ENCODE measurements at regions not wholly inside any gene's neighbourhood (a gene's known extent, or its start where the extent isn't known, plus 50 kb on each side); places are given as distances from the start of the nearest gene placed in this dataset.

DNA sequence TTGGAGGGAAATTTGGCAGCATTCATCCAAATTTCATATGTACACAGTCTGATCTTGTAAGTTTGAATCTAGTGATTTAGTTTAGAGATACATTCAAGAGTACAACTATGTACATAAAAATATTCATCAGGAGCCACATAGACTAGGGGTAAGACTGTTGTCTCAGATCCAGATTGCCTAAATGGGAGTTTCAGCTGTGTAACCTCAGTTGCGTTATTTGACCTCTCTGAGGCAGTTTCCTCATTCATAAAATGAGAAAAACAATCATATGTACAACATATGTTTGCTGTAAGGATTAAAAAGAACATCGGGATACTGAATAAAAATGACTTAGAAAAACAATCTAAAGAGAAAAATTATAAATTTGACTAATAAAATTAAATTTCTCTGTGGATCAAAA, 577.5 kb downstream of the RPL10L start:
- TF ChIP-seq POLR2AphosphoS5 (IDR thresholded peaks at IDR 0.05) (no peak), TAF1 (IDR thresholded peaks at IDR 0.05; ENCODE audit: low read depth) (no peak), MXI1 (conservative IDR thresholded peaks at IDR 0.05; ENCODE audit: poor library complexity, severe bottlenecking) (no peak), EP300 (conservative IDR thresholded peaks at IDR 0.05; ENCODE audit: poor library complexity, severe bottlenecking) (no peak), SMC3 (conservative IDR thresholded peaks at IDR 0.05; ENCODE audit: poor library complexity) (no peak), RAD21 (conservative IDR thresholded peaks at IDR 0.05) (no peak), EZH2 (IDR thresholded peaks at IDR 0.05; ENCODE audit: borderline replicate concordance, insufficient read depth, low read length, poor library complexity, severe bottlenecking) (no peak)
- TF ChIP-seq, protein P1, sequence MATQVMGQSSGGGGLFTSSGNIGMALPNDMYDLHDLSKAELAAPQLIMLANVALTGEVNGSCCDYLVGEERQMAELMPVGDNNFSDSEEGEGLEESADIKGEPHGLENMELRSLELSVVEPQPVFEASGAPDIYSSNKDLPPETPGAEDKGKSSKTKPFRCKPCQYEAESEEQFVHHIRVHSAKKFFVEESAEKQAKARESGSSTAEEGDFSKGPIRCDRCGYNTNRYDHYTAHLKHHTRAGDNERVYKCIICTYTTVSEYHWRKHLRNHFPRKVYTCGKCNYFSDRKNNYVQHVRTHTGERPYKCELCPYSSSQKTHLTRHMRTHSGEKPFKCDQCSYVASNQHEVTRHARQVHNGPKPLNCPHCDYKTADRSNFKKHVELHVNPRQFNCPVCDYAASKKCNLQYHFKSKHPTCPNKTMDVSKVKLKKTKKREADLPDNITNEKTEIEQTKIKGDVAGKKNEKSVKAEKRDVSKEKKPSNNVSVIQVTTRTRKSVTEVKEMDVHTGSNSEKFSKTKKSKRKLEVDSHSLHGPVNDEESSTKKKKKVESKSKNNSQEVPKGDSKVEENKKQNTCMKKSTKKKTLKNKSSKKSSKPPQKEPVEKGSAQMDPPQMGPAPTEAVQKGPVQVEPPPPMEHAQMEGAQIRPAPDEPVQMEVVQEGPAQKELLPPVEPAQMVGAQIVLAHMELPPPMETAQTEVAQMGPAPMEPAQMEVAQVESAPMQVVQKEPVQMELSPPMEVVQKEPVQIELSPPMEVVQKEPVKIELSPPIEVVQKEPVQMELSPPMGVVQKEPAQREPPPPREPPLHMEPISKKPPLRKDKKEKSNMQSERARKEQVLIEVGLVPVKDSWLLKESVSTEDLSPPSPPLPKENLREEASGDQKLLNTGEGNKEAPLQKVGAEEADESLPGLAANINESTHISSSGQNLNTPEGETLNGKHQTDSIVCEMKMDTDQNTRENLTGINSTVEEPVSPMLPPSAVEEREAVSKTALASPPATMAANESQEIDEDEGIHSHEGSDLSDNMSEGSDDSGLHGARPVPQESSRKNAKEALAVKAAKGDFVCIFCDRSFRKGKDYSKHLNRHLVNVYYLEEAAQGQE (IDR thresholded peaks at IDR 0.05; ENCODE audit: borderline replicate concordance) = no peak
- TF ChIP-seq, protein P2, sequence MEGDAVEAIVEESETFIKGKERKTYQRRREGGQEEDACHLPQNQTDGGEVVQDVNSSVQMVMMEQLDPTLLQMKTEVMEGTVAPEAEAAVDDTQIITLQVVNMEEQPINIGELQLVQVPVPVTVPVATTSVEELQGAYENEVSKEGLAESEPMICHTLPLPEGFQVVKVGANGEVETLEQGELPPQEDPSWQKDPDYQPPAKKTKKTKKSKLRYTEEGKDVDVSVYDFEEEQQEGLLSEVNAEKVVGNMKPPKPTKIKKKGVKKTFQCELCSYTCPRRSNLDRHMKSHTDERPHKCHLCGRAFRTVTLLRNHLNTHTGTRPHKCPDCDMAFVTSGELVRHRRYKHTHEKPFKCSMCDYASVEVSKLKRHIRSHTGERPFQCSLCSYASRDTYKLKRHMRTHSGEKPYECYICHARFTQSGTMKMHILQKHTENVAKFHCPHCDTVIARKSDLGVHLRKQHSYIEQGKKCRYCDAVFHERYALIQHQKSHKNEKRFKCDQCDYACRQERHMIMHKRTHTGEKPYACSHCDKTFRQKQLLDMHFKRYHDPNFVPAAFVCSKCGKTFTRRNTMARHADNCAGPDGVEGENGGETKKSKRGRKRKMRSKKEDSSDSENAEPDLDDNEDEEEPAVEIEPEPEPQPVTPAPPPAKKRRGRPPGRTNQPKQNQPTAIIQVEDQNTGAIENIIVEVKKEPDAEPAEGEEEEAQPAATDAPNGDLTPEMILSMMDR (IDR thresholded peaks at IDR 0.05; ENCODE audit: poor library complexity, severe bottlenecking) = no peak
- Histone ChIP-seq H2AFZ (ENCODE audit: low read depth, low read length) (no peak overlapping the region), H3K4me2 (ENCODE audit: low read length) (no peak overlapping the region), H3K9ac (ENCODE audit: low read length) (no peak overlapping the region), H3K79me2 (replicated peaks; ENCODE audit: insufficient read depth, low read length) (no peaks in the 10 kb centered on the region), H3K36me3 (ENCODE audit: insufficient read depth, low read length) (no peaks in the 10 kb centered on the region), H3K9me2 (ENCODE audit: insufficient read depth, low read length) (no peaks in the 10 kb centered on the region), H4K20me1 (ENCODE audit: insufficient read depth) (no peaks in the 10 kb centered on the region), H3K27me3 (ENCODE audit: insufficient read depth, low read depth, low read length) (no peaks in the 10 kb centered on the region), H3F3A (ENCODE audit: insufficient read depth, low read length, poor library complexity, severe bottlenecking) (no peaks in the 10 kb centered on the region), H3K27ac (ENCODE audit: low read length) (no peak overlapping the region), H3K4me3 (ENCODE audit: low read length) (no peak overlapping the region), H3K9me3 (ENCODE audit: low read length) (no peaks in the 10 kb centered on the region)

DNA sequence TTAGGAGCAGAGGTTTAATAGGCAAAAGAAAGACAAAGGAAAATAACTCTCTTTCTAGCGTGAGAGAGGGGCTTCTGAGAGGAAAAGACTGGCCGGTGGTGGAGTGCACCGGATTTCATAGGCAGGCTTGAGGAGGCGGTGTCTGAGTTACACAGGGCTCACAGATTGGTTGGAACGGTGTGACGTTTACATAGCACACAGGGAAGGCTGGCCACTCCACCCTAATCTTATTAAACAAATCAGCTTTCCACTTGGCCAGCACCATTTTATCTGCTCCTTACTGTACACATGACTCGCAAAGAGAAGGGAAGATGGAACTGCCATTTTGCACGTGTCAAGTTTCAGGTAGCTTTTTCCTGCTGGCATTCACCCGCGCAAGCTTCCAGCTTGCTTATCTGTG, 587.7 kb downstream of the RPL10L start:
- Histone ChIP-seq H3K27ac (ENCODE audit: low read length) (no peak overlapping the region), H3K4me2 (ENCODE audit: low read length) (no peak overlapping the region), H3K27me3 (ENCODE audit: insufficient read depth, low read depth, low read length) (no peaks in the 10 kb centered on the region), H3K9me3 (ENCODE audit: low read length) (no peaks in the 10 kb centered on the region), H3K79me2 (replicated peaks; ENCODE audit: insufficient read depth, low read length) (no peaks in the 10 kb centered on the region), H4K20me1 (ENCODE audit: insufficient read depth) (no peaks in the 10 kb centered on the region), H3F3A (ENCODE audit: insufficient read depth, low read length, poor library complexity, severe bottlenecking) (no peaks in the 10 kb centered on the region), H3K4me3 (ENCODE audit: low read length) (no peak overlapping the region), H3K9ac (ENCODE audit: low read length) (no peak overlapping the region), H2AFZ (ENCODE audit: low read depth, low read length) (no peak overlapping the region), H3K9me2 (ENCODE audit: insufficient read depth, low read length) (no peaks in the 10 kb centered on the region), H3K36me3 (ENCODE audit: insufficient read depth, low read length) (no peaks in the 10 kb centered on the region)
- TF ChIP-seq, protein P2 (IDR thresholded peaks at IDR 0.05; ENCODE audit: poor library complexity, severe bottlenecking) = no peak
- TF ChIP-seq POLR2AphosphoS5 (IDR thresholded peaks at IDR 0.05) (no peak), SMC3 (conservative IDR thresholded peaks at IDR 0.05; ENCODE audit: poor library complexity) (no peak), RAD21 (conservative IDR thresholded peaks at IDR 0.05) (no peak), EZH2 (IDR thresholded peaks at IDR 0.05; ENCODE audit: borderline replicate concordance, insufficient read depth, low read length, poor library complexity, severe bottlenecking) (no peak), MXI1 (conservative IDR thresholded peaks at IDR 0.05; ENCODE audit: poor library complexity, severe bottlenecking) (no peak), EP300 (conservative IDR thresholded peaks at IDR 0.05; ENCODE audit: poor library complexity, severe bottlenecking) (no peak), TAF1 (IDR thresholded peaks at IDR 0.05; ENCODE audit: low read depth) (no peak)
- TF ChIP-seq, protein P1 (IDR thresholded peaks at IDR 0.05; ENCODE audit: borderline replicate concordance) = no peak

Measured in neural cell (in vitro differentiated cells).